Spleen (tissue), 11 donors: ENCODE measurements at regions not wholly inside any gene's neighbourhood (a gene's known extent, or its start where the extent isn't known, plus 50 kb on each side); places are given as distances from the start of the nearest gene placed in this dataset.
A peak's percentile ranks its signal among the peaks of the same experiment; 100 is the strongest.
"Not testable (repeated sequence)": the region's sequence is repeated elsewhere in the genome, so short reads cannot be mapped to it uniquely, and the experiment has no call there.

ENCODE experiments used
- DNase-seq: peaks from one replicate; pipeline ENCODE4 v3.0.0-alpha.2; 2020
- H3K27ac ChIP-seq, 8 donors: fragments of 200-600 bp; sonication (generic) in 7 of 8; 1 replicate in 4 of 8; 2 replicates in 4 of 8; pipeline versions ENCODE4 v1.5.0 to v1.8.0; 2016 to 2021; ENCODE audit warnings: inconsistent platforms in 4 of 8, mild to moderate bottlenecking in 4 of 8, moderate library complexity in 1 of 8
- H3K27me3 ChIP-seq, 7 donors: fragments of 200-600 bp; sonication (generic) in 6 of 7; replicated peaks in 1 of 7; 1 replicate in 4 of 7; 2 replicates in 3 of 7; pipeline versions ENCODE4 v1.5.0 to v1.8.0; 2016 to 2021; ENCODE audit warnings: inconsistent platforms in 3 of 7, mild to moderate bottlenecking in 1 of 7
- H3K36me3 ChIP-seq, 6 donors: fragments of 200-600 bp; sonication (generic) in 5 of 6; 1 replicate in 4 of 6; 2 replicates in 2 of 6; pipeline versions ENCODE4 v1.5.0 to v1.8.0; 2016 to 2021; ENCODE audit warnings: inconsistent platforms in 2 of 6
- H3K4me1 ChIP-seq, 6 donors: fragments of 200-600 bp; sonication (generic) in 5 of 6; 1 replicate in 3 of 6; 2 replicates in 3 of 6; pipeline versions ENCODE4 v1.5.0 to v1.8.0; 2016 to 2021; ENCODE audit warnings: inconsistent platforms in 3 of 6
- H3K4me3 ChIP-seq, 8 donors: fragments of 200-600 bp; sonication (generic) in 7 of 8; 1 replicate in 4 of 8; 2 replicates in 4 of 8; pipeline versions ENCODE4 v1.5.0 to v1.8.0; 2016 to 2021; ENCODE audit warnings: inconsistent platforms in 4 of 8, mild to moderate bottlenecking in 4 of 8, moderate library complexity in 2 of 8
- H3K9me3 ChIP-seq, 8 donors: fragments of 200-600 bp; sonication (generic) in 7 of 8; 1 replicate in 4 of 8; 2 replicates in 4 of 8; pipeline versions ENCODE4 v1.5.0 to v1.8.0; 2016 to 2021; ENCODE audit warnings: inconsistent platforms in 4 of 8
- CTCF ChIP-seq, 11 experiments: fragments of 200-600 bp in 7 of 11; fragments of 450-650 bp in 4 of 11; sonication (generic) in 4 of 11; IDR thresholded peaks in 8 of 11; conservative IDR thresholded peaks in 3 of 11; 1 replicate in 7 of 11; 2 replicates in 4 of 11; pipeline versions ENCODE4 v1.4.0 to v1.8.0; 2016 to 2021; ENCODE audit warnings: antibody characterized with exemption in 11 of 11, inconsistent platforms in 4 of 11, mild to moderate bottlenecking in 1 of 11
- POLR2A ChIP-seq, 3 donors: fragments of 450-650 bp; IDR thresholded peaks; one replicate each; pipeline ENCODE4 v1.5.1; 2017; ENCODE audit warnings: antibody characterized with exemption in 3 of 3, mild to moderate bottlenecking in 1 of 3
- POLR2AphosphoS5 ChIP-seq, 3 donors: sonication (generic); formaldehyde crosslinking; IDR thresholded peaks; one replicate each; pipeline ENCODE4 v1.5.1; 2017; ENCODE audit warnings: antibody characterized with exemption in 3 of 3
- WGBS, 5 donors: extraction: QIAGEN DNeasy Blood & Tissue Kit in 3 of 5; methylation state at CpG; one replicate each; pipeline versions ENCODE4 v1.1.5 to v1.1.7; 2013 to 2018; 5-methylcytosine and 5-hydroxymethylcytosine counted together
- intact Hi-C: fragments of 100-400 bp; cut with DNase I; formaldehyde crosslinking; loops from one replicate; pipeline ENCODE4 v1.15.0; 2023; ENCODE audit warnings: low total_unique reads
- donor health status: healthy with polysubstance abuse.
- donor health status: DM: no; HTN: no; CAD: no; lungs with moderate emphysema.
- donor health status: DM: no; HTN: no; CAD: no.
- donor health status: Bipolar disorder and iron deficiency.
- donor health status: healthy.
- donor health status: DM: no; HTN: no; CAD: no.
- donor health status: DM: yes; HTN: yes; CAD: no.

DNA sequence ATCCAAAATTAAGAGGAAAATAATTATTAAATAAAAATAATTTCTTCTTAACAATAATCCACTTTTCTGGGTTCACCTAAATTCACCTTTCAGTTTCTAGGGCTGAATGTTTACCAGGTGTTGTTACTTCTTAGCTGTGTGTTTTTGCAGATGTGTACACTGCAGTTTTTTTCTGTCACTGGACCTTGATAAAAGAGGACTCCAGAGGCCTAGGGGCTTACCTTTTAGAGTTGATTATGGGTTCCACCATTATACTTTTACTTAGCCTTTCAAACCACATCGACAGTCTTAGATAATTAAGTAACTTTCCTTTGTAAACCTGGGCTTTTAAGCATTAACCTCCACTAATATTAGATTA, 766.5 kb downstream of the BCKDHB start:
- DNase-seq: no peak
- 59 to 74% (median 62%) methylated on average over 1 of the region's 1 CpG for WGBS, 5 donors
- Histone ChIP-seq H3K4me3 (no peak overlapping the region), H3K4me1 (no peaks in the 10 kb centered on the region), H3K9me3 (peaks cover 0 to 36% (median 10%) of the 10 kb centered on the region in 8 donors), H3K36me3 (no peaks in the 10 kb centered on the region), H3K27me3 (no peaks in the 10 kb centered on the region), H3K27ac (no peak overlapping the region)
- intact Hi-C loops: no loop called here
- TF ChIP-seq POLR2A (IDR thresholded peaks at IDR 0.05): no peak
- TF ChIP-seq POLR2AphosphoS5 (IDR thresholded peaks at IDR 0.05): no peak

DNA sequence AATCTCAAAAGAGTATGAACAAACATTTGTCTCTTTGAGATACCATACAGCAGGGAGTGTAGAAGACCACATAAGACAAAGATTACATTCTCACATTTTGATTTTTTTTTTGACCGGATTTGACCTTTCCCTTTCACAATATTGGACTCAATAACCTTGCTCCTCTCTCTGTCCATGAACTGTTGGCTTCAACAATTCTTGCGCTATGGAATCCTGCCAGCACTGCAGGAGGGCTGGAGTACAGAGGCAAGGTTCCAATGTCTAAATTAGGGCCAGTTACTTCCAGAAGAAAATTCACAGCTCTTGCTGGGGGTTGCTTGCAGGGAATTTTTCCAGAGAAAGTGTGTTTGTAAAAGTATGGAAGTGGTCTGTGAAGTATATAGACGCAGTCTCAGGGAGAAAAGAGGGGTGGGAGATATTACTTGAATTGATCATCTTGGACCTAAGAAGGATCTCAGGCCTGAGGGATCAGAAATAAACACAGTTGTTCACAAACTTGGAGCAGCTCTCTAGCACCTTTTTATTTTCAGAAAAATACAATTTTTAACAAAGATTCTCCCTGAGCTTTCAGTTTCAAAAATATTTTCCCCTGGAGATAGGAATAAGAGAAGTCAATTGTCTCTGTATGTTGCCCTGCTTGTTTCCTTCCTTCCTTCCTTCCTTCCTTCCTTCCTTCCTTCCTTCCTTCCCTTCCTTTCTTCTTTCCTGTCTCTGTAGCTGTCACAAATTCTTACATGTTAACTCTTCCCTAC, 765.9 kb downstream of the BCKDHB start:
- WGBS, 5 donors: 73 to 95% (median 89%) methylated on average over 3 of the region's 3 CpGs
- H3K27me3 ChIP-seq: no peaks in the 10 kb centered on the region
- H3K9me3 ChIP-seq: peaks cover 0 to 32% (median 7%) of the 10 kb centered on the region in 8 donors
- H3K4me3 ChIP-seq: no peak overlapping the region
- no peak for DNase-seq
- no peak for TF ChIP-seq POLR2A (IDR thresholded peaks at IDR 0.05)
- intact Hi-C loops: no loop called here
- H3K4me1 ChIP-seq: no peaks in the 10 kb centered on the region
- no peaks in the 10 kb centered on the region for H3K36me3 ChIP-seq
- no peak overlapping the region for H3K27ac ChIP-seq

DNA sequence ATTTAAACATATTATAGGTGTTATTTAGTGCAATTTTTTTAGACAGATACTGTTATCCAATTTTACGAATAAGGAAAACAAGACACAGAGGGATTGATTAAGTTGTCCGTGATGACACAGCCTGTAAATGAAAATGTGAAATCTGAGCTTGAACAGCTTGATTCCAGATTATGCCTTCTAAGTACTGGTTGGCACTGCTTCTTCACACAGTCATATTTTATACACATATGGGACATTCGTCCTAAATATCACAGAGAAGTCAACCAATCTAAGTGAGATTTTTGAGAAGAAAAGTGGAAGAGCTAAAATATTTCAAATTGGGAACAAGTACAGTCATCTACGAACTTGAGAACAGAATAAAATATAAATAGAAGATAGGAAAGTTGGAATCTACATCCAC, 756.3 kb downstream of the BCKDHB start:
- Histone ChIP-seq H3K4me1 (no peaks in the 10 kb centered on the region), H3K4me3 (no peak overlapping the region), H3K27ac (no peak overlapping the region), H3K27me3 (no peaks in the 10 kb centered on the region), H3K9me3 (no peaks in the 10 kb centered on the region), H3K36me3 (no peaks in the 10 kb centered on the region)
- TF ChIP-seq POLR2A (IDR thresholded peaks at IDR 0.05): no peak
- TF ChIP-seq CTCF (IDR thresholded peaks at IDR 0.05 in 8 of 11, conservative IDR thresholded peaks at IDR 0.05 in 3 of 11): no peak
- TF ChIP-seq POLR2AphosphoS5 (IDR thresholded peaks at IDR 0.05): no peak
- intact Hi-C loops: no loop called here
- no peak for DNase-seq
- 75 to 83% (median 81%) methylated on average over 4 of the region's 4 CpGs for WGBS, 5 donors

DNA sequence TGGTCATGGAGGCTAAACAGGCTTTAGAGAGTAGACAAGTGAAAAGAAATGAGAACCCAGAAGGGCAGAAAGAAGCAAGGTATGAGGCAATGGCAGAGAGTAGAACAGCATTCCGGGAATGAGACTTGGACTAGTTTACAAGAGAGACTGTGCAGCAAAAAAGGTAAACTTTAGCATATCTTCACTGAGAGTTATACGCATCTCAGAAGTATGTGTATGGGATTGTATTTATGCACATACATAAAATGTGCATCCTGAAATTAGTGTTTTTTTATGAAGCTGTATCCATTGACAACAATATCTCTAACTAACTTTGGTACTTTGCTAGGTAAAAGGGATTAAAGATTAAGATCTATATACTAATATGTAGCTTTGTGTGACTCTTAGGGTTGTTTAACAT, 753.6 kb downstream of the BCKDHB start:
- no peaks in the 10 kb centered on the region for H3K4me1 ChIP-seq
- H3K9me3 ChIP-seq: peaks cover 0 to 19% (median 12%) of the 10 kb centered on the region in 8 donors
- WGBS, 5 donors: 86 to 94% (median 92%) methylated on average over 2 of the region's 2 CpGs
- H3K27me3 ChIP-seq: no peaks in the 10 kb centered on the region
- DNase-seq: no peak
- no peaks in the 10 kb centered on the region for H3K36me3 ChIP-seq
- H3K27ac ChIP-seq: no peak overlapping the region
- TF ChIP-seq POLR2AphosphoS5 (IDR thresholded peaks at IDR 0.05) (no peak), POLR2A (IDR thresholded peaks at IDR 0.05) (no peak), CTCF (IDR thresholded peaks at IDR 0.05 in 8 of 11, conservative IDR thresholded peaks at IDR 0.05 in 3 of 11) (no peak)
- H3K4me3 ChIP-seq: no peak overlapping the region
- intact Hi-C loops: no loop called here

DNA sequence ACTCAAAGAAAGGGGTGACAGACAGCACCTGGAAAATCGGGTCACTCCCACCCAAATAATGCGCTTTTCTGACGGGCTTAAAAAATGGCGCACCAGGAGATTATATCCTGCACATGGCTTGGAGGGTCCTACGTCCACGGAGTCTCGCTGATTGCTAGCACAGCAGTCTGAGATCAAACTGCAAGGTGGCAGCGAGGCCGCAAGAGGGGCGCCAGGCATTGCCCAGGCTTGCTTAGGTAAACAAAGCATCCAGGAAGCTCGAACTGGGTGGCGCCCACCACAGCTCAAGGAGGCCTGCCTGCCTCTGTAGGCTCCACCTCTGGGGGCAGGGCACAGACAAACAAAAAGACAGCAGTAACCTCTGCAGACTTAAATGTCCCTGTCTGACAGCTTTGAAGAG, 741.5 kb downstream of the BCKDHB start:
- H3K4me1 ChIP-seq, H3K4me3 ChIP-seq, H3K36me3 ChIP-seq, intact Hi-C loops, H3K27ac ChIP-seq, H3K27me3 ChIP-seq: not testable (repeated sequence)
- peak; percentile 54 for DNase-seq
- WGBS, 5 donors: 93 to 96% (median 95%) methylated on average over 12 of the region's 12 CpGs
- H3K9me3 ChIP-seq: peaks cover 0 to 51% (median 44%) of the 10 kb centered on the region in 8 donors
